ENCODE measurements at regions not wholly inside any gene's neighbourhood (a gene's known extent, or its start where the extent isn't known, plus 50 kb on each side); places are given as distances from the start of the nearest gene placed in this dataset.
"Not testable (repeated sequence)": the region's sequence is repeated elsewhere in the genome, so short reads cannot be mapped to it uniquely, and the experiment has no call there.

DNA sequence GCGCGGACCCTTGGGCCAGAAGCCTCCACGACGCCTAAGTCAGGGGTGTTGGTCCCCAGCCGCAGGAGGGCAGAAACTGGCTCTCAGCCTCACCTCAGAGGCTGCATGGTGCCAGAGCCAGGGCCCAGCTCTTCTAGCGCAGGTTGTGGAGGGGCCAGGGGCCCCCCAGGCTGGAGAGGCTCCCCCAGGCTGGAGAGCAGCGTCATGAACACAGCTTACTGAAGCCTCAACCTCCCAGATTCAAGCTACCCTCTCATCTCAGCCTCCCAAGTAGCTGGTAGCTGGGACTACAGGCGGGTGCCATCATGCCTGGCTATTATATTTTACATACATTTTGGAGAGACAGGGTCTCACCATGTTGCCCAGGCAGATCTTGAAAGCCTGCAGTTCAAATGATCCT is 87.0 kb downstream of the POTEG start:
- not testable (repeated sequence) for DNase-seq (ENCODE audit: low spot score)

Measured in pons (tissue), 1 donor.